ENCODE measurements at regions not wholly inside any gene's neighbourhood (a gene's known extent, or its start where the extent isn't known, plus 50 kb on each side); places are given as distances from the start of the nearest gene placed in this dataset.

DNA sequence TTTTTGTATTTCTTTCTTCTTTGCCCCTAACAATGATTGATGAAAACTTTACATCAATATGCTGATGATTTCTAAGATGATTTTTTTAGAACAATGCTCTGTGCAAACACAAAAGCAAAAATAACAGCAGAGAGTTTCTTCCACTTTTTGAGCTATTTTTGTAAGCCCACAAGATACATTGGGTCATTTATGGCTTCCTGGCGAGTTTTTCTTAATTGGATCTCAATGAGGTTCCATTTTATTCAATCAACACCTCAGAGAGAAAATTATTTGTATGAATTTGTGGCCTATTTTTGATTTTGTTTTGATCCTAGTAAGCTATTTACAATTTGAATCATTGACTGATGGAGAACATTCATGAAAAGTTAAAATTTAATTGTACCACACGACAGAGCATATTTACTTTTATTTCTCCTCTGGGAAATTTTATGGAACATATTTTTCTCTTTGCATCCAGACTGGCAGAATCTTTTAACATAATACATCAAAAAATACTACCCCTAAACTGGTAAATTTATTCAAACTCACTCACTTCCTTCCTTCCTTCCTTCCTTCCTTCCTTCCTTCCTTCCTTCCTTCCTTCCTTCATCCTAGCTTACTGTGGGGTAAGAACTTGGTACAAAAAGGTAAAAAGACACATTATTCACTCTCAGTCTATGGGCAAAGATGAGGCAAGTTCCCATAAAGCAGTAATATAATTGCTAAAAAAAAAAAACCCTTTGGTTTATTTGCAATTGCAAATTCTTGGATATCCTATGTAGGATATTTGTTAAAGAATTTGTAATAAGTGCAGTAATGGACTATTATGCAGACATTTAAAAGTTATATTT, 710.4 kb downstream of the SLC4A3 start:
- no peaks in the 10 kb centered on the region for H3K27me3 ChIP-seq
- TF ChIP-seq POLR2A (IDR thresholded peaks at IDR 0.05): no peak
- TF ChIP-seq, protein P1, sequence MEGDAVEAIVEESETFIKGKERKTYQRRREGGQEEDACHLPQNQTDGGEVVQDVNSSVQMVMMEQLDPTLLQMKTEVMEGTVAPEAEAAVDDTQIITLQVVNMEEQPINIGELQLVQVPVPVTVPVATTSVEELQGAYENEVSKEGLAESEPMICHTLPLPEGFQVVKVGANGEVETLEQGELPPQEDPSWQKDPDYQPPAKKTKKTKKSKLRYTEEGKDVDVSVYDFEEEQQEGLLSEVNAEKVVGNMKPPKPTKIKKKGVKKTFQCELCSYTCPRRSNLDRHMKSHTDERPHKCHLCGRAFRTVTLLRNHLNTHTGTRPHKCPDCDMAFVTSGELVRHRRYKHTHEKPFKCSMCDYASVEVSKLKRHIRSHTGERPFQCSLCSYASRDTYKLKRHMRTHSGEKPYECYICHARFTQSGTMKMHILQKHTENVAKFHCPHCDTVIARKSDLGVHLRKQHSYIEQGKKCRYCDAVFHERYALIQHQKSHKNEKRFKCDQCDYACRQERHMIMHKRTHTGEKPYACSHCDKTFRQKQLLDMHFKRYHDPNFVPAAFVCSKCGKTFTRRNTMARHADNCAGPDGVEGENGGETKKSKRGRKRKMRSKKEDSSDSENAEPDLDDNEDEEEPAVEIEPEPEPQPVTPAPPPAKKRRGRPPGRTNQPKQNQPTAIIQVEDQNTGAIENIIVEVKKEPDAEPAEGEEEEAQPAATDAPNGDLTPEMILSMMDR (IDR thresholded peaks at IDR 0.05): no peak
- H3K4me3 ChIP-seq: no peak overlapping the region
- no peaks in the 10 kb centered on the region for H3K36me3 ChIP-seq (replicated peaks in 1 of 2; ENCODE audit: insufficient read depth in 1 of 2, low read depth in 2 of 2)
- no peak for DNase-seq
- no peak for ATAC-seq
- no peak overlapping the region for H3K27ac ChIP-seq
- no peaks in the 10 kb centered on the region for H3K4me1 ChIP-seq
- WGBS, 2 donors: 54 to 59% methylated on average over 2 of the region's 2 CpGs
- intact Hi-C loops (cut with DNase I): no loop called here
- no peaks in the 10 kb centered on the region for H3K9me3 ChIP-seq

DNA sequence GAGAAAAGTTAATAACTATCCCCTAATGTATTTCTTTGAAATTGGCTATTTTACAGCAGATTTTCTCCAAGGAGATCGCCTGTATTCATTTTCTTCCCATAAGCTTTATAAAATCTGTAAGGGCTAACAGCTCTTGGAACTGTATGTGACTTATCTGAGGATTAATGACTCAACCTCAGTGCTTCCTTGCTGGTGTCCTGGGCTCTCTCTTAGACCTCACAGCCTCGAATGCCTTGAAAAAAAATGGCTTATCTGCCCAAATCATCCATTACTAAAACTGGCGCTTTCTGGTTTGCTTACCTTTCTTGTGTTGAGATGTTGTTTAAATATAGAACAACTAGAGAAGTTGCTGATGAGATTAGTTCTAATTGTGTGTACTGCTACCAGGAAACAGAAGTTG, 713.6 kb downstream of the SLC4A3 start:
- no peak for TF ChIP-seq POLR2A (IDR thresholded peaks at IDR 0.05)
- TF ChIP-seq, protein P1 (IDR thresholded peaks at IDR 0.05): no peak
- DNase-seq (no peak), ATAC-seq (no peak)
- Histone ChIP-seq H3K36me3 (replicated peaks in 1 of 2; ENCODE audit: insufficient read depth in 1 of 2, low read depth in 2 of 2) (no peaks in the 10 kb centered on the region), H3K27ac (no peak overlapping the region), H3K27me3 (no peaks in the 10 kb centered on the region), H3K9me3 (no peaks in the 10 kb centered on the region), H3K4me3 (no peak overlapping the region), H3K4me1 (no peaks in the 10 kb centered on the region)
- intact Hi-C loops (cut with DNase I): no loop called here
- WGBS, 2 donors: 59 to 60% methylated on average over 3 of the region's 3 CpGs

DNA sequence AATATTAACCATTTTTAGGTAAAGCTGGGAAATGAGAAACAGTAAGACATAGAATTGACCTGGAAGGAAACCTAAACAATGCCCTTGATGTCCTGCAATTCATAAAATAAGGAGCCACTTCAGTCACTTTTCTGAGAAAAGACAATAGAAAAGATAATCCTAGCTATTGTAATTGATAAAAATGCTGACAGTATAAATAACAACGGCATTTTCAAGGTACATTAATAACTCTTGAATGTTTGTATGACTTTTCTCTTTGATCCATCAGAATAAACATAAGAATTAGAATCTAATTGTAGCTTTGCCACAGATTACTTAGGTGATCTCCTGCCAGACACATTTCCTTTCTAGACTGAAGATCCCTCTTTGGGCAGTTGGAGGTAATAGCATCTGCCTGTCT, 719.5 kb downstream of the SLC4A3 start:
- TF ChIP-seq POLR2A (IDR thresholded peaks at IDR 0.05): no peak
- TF ChIP-seq, protein P1 (IDR thresholded peaks at IDR 0.05): no peak
- no peaks in the 10 kb centered on the region for H3K27me3 ChIP-seq
- no peak overlapping the region for H3K27ac ChIP-seq
- no peaks in the 10 kb centered on the region for H3K9me3 ChIP-seq
- DNase-seq (no peak), ATAC-seq (no peak)
- H3K4me3 ChIP-seq: no peak overlapping the region
- intact Hi-C loops (cut with DNase I): no loop called here
- no peaks in the 10 kb centered on the region for H3K4me1 ChIP-seq
- no peaks in the 10 kb centered on the region for H3K36me3 ChIP-seq (replicated peaks in 1 of 2; ENCODE audit: insufficient read depth in 1 of 2, low read depth in 2 of 2)
- WGBS, 2 donors: 60 to 73% methylated on average over 1 of the region's 1 CpG

DNA sequence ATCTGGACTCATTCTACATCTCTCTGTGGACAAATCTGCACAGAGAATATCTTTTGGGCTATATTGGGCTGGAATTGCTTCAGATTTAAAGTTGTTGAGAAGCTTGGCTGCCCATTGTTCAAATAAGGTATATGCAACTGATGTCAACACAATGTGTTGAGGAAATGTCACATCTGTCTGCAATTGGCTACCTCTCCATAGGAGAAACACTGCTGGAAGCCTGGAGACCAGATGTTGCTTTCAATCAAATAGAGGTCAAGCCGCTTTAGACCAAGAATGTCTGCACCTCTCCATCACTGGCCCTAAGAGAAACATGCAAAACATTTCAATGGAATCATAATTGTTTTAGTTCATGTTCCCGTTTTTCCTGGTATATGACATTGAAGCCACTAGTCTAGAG, 720.2 kb downstream of the SLC4A3 start:
- intact Hi-C loops (cut with DNase I): no loop called here
- Histone ChIP-seq H3K36me3 (replicated peaks in 1 of 2; ENCODE audit: insufficient read depth in 1 of 2, low read depth in 2 of 2) (no peaks in the 10 kb centered on the region), H3K27me3 (no peaks in the 10 kb centered on the region), H3K4me3 (no peak overlapping the region), H3K4me1 (no peaks in the 10 kb centered on the region), H3K27ac (no peak overlapping the region), H3K9me3 (no peaks in the 10 kb centered on the region)
- TF ChIP-seq, protein P1 (IDR thresholded peaks at IDR 0.05): no peak
- no peak for TF ChIP-seq POLR2A (IDR thresholded peaks at IDR 0.05)
- WGBS, 2 donors: 80 to 86% methylated on average over 2 of the region's 2 CpGs
- DNase-seq: no peak
- ATAC-seq: no peak

DNA sequence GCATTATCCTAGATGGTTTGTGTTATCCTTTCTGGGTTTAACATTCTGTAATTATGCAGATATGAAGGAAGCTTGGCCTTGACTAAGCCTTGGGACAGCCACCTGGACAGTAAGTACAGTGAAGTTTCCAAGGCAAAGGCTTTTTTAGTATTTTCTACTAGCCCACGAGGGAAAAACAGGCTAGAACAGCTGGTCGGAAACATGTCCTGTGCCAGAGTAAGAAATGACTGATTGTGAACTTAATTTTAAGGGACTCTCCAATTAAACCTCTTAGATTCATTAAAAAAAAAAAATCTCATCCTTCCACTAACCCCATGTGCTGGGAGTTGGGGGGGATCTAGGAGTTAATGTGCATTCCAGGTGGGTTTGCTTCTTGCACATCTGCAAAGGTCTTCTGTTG, 720.8 kb downstream of the SLC4A3 start:
- intact Hi-C loops (cut with DNase I): no loop called here
- H3K27me3 ChIP-seq: no peaks in the 10 kb centered on the region
- no peaks in the 10 kb centered on the region for H3K36me3 ChIP-seq (replicated peaks in 1 of 2; ENCODE audit: insufficient read depth in 1 of 2, low read depth in 2 of 2)
- no peak for ATAC-seq
- no peak overlapping the region for H3K27ac ChIP-seq
- 70 to 79% methylated on average over 2 of the region's 2 CpGs for WGBS, 2 donors
- H3K4me1 ChIP-seq: no peaks in the 10 kb centered on the region
- DNase-seq: no peak
- no peaks in the 10 kb centered on the region for H3K9me3 ChIP-seq
- no peak overlapping the region for H3K4me3 ChIP-seq
- TF ChIP-seq, protein P1 (IDR thresholded peaks at IDR 0.05): no peak
- TF ChIP-seq POLR2A (IDR thresholded peaks at IDR 0.05): no peak

Data from body of pancreas (tissue), 4 donors.